ENCODE measurements at regions not wholly inside any gene's neighbourhood (a gene's known extent, or its start where the extent isn't known, plus 50 kb on each side); places are given as distances from the start of the nearest gene placed in this dataset.

DNA sequence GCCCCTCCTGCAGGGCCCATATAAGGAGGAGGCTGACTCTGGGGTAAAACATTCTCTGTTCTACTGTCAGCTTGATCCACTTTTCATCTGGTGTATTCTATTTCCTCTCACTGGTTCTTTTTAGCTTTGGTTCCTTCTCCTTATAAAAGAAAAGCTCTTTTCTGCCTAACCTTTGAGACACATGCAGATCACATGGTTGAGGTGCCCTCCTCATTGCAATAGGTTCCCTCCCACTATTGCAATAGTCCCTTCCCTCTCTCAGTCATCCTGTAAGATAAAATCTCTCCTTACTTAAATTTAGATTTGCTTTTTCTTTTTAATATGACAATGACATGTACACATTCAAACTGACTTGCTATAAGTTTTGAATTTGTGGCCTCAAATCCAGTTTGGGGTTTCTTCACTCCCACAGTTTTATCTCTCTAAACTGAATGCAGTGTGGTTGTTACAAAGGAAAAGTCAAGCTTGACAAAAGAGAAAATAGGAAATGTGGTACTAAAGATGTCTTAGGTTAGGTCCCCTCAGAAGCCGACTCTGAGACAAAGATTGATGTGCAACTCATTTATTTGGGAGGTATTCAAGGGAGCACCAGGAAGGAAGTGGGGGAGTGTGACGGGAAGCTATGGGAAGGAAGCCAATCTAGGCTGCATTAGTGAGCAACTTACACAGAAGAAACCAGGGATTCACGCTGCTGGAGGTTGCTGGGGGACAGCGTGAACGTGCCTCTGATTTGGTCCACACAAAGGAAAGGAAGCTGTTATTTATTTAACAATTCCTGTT lies 127.6 kb upstream of the LINC00305 start:
- TF ChIP-seq, protein P1, sequence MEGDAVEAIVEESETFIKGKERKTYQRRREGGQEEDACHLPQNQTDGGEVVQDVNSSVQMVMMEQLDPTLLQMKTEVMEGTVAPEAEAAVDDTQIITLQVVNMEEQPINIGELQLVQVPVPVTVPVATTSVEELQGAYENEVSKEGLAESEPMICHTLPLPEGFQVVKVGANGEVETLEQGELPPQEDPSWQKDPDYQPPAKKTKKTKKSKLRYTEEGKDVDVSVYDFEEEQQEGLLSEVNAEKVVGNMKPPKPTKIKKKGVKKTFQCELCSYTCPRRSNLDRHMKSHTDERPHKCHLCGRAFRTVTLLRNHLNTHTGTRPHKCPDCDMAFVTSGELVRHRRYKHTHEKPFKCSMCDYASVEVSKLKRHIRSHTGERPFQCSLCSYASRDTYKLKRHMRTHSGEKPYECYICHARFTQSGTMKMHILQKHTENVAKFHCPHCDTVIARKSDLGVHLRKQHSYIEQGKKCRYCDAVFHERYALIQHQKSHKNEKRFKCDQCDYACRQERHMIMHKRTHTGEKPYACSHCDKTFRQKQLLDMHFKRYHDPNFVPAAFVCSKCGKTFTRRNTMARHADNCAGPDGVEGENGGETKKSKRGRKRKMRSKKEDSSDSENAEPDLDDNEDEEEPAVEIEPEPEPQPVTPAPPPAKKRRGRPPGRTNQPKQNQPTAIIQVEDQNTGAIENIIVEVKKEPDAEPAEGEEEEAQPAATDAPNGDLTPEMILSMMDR (IDR thresholded peaks at IDR 0.05; ENCODE audit: borderline replicate concordance, extremely low read depth, low read length, poor library complexity, severe bottlenecking) = no peak
- no peak for TF ChIP-seq EZH2 (IDR thresholded peaks at IDR 0.05; ENCODE audit: borderline replicate concordance, low read depth, low read length, severe bottlenecking)

Data from DND-41 (cell line).